ENCODE measurements at regions not wholly inside any gene's neighbourhood (a gene's known extent, or its start where the extent isn't known, plus 50 kb on each side); places are given as distances from the start of the nearest gene placed in this dataset.

GRCh38 chrX:10387011-10387410 lies 230.2 kb downstream of the CLCN4 start:
- no peaks in the 10 kb centered on the region for H3K9me3 ChIP-seq (ENCODE audit: control insufficient read depth, insufficient read depth, low read length)
- H3K27me3 ChIP-seq (ENCODE audit: control insufficient read depth, insufficient read depth, low read length), result no peaks in the 10 kb centered on the region
- H3K4me3 ChIP-seq (ENCODE audit: low read length), result no peak overlapping the region
- WGBS (ENCODE audit: insufficient coverage, insufficient read length), result no CpG with 5 or more reads among the region's 1 CpG
- no peaks in the 10 kb centered on the region for H3K36me3 ChIP-seq (ENCODE audit: control insufficient read depth, insufficient read depth, low read length)
- DNase-seq (ENCODE audit: low read depth, low spot score), result no peak
- no peaks in the 10 kb centered on the region for H3K4me1 ChIP-seq (ENCODE audit: control insufficient read depth, insufficient read depth, low read length)
- no peak overlapping the region for H3K27ac ChIP-seq (ENCODE audit: low read length)

DNA sequence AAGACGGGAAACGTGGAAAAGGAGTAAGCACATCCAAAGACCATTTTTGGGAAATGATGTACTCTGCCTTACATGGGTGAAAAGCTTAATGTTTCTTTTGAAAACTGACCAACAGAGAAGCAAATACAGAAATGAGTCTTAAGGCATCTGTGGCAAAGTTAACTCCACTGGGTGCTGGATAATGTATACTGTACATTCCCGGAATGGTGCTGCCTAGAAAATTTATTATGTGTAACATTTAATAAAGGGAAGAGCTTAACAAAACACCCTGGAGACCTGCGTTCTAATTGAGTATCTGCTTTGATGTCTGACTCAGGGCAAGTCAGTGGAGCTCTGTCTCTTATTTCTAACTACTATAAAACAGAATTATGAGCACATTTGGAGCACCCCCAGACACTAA lies 230.2 kb downstream of the MID1 start:
- Histone ChIP-seq H3K4me1 (ENCODE audit: control insufficient read depth, insufficient read depth, low read length) (no peaks in the 10 kb centered on the region), H3K4me3 (ENCODE audit: low read length) (no peak overlapping the region), H3K27me3 (ENCODE audit: control insufficient read depth, insufficient read depth, low read length) (no peaks in the 10 kb centered on the region), H3K36me3 (ENCODE audit: control insufficient read depth, insufficient read depth, low read length) (no peaks in the 10 kb centered on the region), H3K27ac (ENCODE audit: low read length) (no peak overlapping the region), H3K9me3 (ENCODE audit: control insufficient read depth, insufficient read depth, low read length) (no peaks in the 10 kb centered on the region)
- no peak for DNase-seq (ENCODE audit: low read depth, low spot score)
- no CpG with 5 or more reads among the region's 4 CpGs for WGBS (ENCODE audit: insufficient coverage, insufficient read length)

- DNase-seq (ENCODE audit: low read depth, low spot score), result no peak
- Histone ChIP-seq H3K4me3 (ENCODE audit: low read length) (no peak overlapping the region), H3K9me3 (ENCODE audit: control insufficient read depth, insufficient read depth, low read length) (no peaks in the 10 kb centered on the region), H3K27me3 (ENCODE audit: control insufficient read depth, insufficient read depth, low read length) (no peaks in the 10 kb centered on the region), H3K27ac (ENCODE audit: low read length) (no peak overlapping the region), H3K36me3 (ENCODE audit: control insufficient read depth, insufficient read depth, low read length) (no peaks in the 10 kb centered on the region), H3K4me1 (ENCODE audit: control insufficient read depth, insufficient read depth, low read length) (no peaks in the 10 kb centered on the region)
- WGBS (ENCODE audit: insufficient coverage, insufficient read length), result no CpG with 5 or more reads among the region's 3 CpGs
Measured at GRCh38 chrX:10393241-10393640, 227.1 kb downstream of the MID1 start.

GRCh38 chrX:10393899-10394298 lies 226.5 kb downstream of the MID1 start:
- no peaks in the 10 kb centered on the region for H3K27me3 ChIP-seq (ENCODE audit: control insufficient read depth, insufficient read depth, low read length)
- H3K9me3 ChIP-seq (ENCODE audit: control insufficient read depth, insufficient read depth, low read length), result no peaks in the 10 kb centered on the region
- H3K4me3 ChIP-seq (ENCODE audit: low read length), result no peak overlapping the region
- no peak overlapping the region for H3K27ac ChIP-seq (ENCODE audit: low read length)
- no peaks in the 10 kb centered on the region for H3K4me1 ChIP-seq (ENCODE audit: control insufficient read depth, insufficient read depth, low read length)
- WGBS (ENCODE audit: insufficient coverage, insufficient read length), result no CpG with 5 or more reads among the region's 6 CpGs
- H3K36me3 ChIP-seq (ENCODE audit: control insufficient read depth, insufficient read depth, low read length), result no peaks in the 10 kb centered on the region
- DNase-seq (ENCODE audit: low read depth, low spot score), result no peak

DNA sequence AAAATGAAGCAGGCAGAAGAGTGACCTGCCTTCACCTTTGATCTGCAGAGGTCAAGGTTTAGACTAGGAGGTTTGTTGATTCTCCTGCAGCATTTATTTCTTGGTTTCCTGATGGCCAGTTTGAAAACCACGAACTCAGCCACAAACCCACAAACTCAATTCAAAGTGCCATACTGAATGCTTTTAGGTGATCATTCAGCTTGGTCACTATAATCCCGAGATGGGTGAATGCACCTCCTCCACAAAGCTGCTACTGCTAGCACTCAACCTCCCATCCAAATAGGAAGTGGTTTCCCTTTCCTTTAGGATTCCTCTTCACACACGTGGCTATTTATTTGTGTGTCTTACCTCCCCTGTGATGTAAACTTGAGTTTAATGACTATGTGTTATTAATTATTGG lies 225.2 kb downstream of the MID1 start:
- Histone ChIP-seq H3K4me3 (ENCODE audit: low read length) (no peak overlapping the region), H3K27me3 (ENCODE audit: control insufficient read depth, insufficient read depth, low read length) (no peaks in the 10 kb centered on the region), H3K9me3 (ENCODE audit: control insufficient read depth, insufficient read depth, low read length) (no peaks in the 10 kb centered on the region), H3K4me1 (ENCODE audit: control insufficient read depth, insufficient read depth, low read length) (no peaks in the 10 kb centered on the region), H3K36me3 (ENCODE audit: control insufficient read depth, insufficient read depth, low read length) (no peaks in the 10 kb centered on the region), H3K27ac (ENCODE audit: low read length) (no peak overlapping the region)
- DNase-seq (ENCODE audit: low read depth, low spot score), result no peak
- WGBS (ENCODE audit: insufficient coverage, insufficient read length), result no CpG with 5 or more reads among the region's 3 CpGs
